Muscle of leg (tissue), 3 donors: ENCODE measurements at regions not wholly inside any gene's neighbourhood (a gene's known extent, or its start where the extent isn't known, plus 50 kb on each side); places are given as distances from the start of the nearest gene placed in this dataset.
A peak's percentile ranks its signal among the peaks of the same experiment; 100 is the strongest.

Experiments used
- DNase-seq: peaks from one replicate; pipeline ENCODE4 v3.0.0; 2013
- H3K27ac ChIP-seq: one replicate; pipeline ENCODE4 v1.5.1; 2013; ENCODE audit warnings: mild to moderate bottlenecking, low read length, control low read depth
- H3K27me3 ChIP-seq: one replicate; pipeline ENCODE4 v1.6.1; 2013; ENCODE audit warnings: low read length; ENCODE audit not compliant: control insufficient read depth, insufficient read depth
- H3K36me3 ChIP-seq: one replicate; pipeline ENCODE4 v1.6.1; 2013; ENCODE audit warnings: low read length; ENCODE audit not compliant: control insufficient read depth, insufficient read depth
- H3K4me1 ChIP-seq: one replicate; pipeline ENCODE4 v1.6.1; 2013; ENCODE audit warnings: low read length; ENCODE audit not compliant: control insufficient read depth, insufficient read depth
- H3K4me3 ChIP-seq: one replicate; pipeline ENCODE4 v1.5.1; 2013; ENCODE audit warnings: low read length, control low read depth
- H3K9me3 ChIP-seq: replicated peaks from 2 replicates; pipeline ENCODE4 v1.6.1; 2013; ENCODE audit warnings: low read depth, low read length; ENCODE audit not compliant: control insufficient read depth
- WGBS: methylation state at CpG from one replicate; pipeline ENCODE4 v1.1.5; 2013; ENCODE audit warnings: missing lambda C conversion rate; ENCODE audit not compliant: insufficient coverage; 5-methylcytosine and 5-hydroxymethylcytosine counted together

DNA sequence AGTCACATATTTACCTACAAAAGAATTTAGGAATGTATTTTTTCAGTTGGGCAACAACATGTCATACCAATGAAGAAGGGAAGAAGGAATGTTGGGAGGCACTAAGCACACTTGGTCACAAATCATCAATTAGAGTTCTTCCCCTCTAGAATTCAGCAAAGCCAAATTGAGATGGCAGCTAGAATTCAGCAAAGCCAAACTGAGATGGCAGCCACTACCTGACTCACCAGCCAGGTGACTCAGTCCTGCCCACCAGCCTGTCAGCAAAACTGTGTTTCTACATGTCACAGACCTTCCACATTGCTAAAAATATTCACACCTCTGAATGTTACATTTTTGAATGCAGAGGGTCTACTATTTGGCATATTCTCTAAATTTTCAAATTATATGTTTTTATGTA is 63.2 kb upstream of the NOCT start:
- Histone ChIP-seq H3K4me3 (no peak overlapping the region), H3K27ac (no peak overlapping the region), H3K27me3 (no peaks in the 10 kb centered on the region), H3K36me3 (no peaks in the 10 kb centered on the region), H3K4me1 (peaks cover 3% of the 10 kb centered on the region), H3K9me3 (no peaks in the 10 kb centered on the region)
- no peak for DNase-seq

DNA sequence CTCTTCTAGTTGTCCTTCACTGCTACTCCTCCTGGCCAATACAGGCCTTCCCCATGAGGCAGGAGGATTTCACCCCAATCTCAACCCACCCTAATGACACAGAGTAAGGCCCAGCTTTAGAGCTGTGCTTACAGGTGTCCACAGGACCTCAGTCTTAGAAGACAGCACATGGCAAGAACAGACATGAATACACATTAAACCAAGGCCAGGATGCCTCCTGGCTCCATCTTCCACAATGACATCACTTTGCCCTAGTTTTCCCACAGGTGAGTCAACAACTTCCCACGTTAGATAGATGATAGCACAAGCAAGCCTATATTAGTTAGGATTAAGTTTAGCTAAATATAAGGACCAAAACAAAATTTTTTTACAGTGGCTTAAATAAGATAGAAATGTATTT is 63.8 kb upstream of the NOCT start:
- Histone ChIP-seq H3K9me3 (no peaks in the 10 kb centered on the region), H3K4me3 (no peak overlapping the region), H3K4me1 (peaks cover 3% of the 10 kb centered on the region), H3K27me3 (no peaks in the 10 kb centered on the region), H3K36me3 (no peaks in the 10 kb centered on the region), H3K27ac (no peak overlapping the region)
- no peak for DNase-seq
- no CpG with 5 or more reads among the region's 1 CpG for WGBS

DNA sequence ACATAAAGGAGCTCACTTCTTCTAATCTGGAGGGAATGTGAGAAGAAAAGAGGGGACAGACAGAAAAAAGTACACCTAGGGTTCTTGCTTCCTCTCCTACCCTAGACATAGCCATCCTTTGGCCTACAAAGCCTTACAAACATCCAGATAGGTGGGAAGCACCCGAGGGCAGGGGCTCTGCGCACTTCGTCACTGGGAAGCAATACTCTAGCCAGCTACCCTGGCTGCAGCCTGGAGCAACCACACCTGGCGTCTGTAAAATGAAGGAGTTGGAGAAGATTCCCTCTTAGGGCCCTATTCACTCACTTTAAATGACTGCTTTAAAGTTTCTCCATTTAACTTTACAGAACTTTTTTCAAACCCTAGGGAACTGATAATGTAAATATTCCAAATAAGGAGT is 65.7 kb upstream of the NOCT start:
- Histone ChIP-seq H3K4me1 (peaks cover 3% of the 10 kb centered on the region), H3K9me3 (no peaks in the 10 kb centered on the region), H3K36me3 (no peaks in the 10 kb centered on the region), H3K4me3 (no peak overlapping the region), H3K27me3 (no peaks in the 10 kb centered on the region), H3K27ac (no peak overlapping the region)
- WGBS = no CpG with 5 or more reads among the region's 4 CpGs
- DNase-seq = no peak

DNA sequence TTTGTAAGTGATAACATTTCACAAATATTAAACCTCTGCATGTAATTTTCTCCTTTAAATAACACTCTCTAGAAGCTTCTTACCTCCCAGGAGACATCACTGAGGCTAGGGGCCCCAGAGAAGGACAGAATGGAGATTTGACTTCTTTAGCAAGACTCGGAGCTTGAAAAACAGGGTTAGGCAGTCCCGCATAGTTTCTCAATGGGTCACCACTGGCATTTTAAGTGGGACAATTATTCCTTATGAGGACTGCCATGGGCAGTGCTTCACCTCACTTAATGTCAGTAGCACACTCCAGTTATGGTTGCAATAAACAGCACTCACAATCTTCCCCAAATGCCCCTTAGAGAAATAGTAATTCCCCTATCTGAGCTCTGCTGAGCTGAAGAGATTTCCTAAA is 66.7 kb upstream of the NOCT start:
- no peak overlapping the region for H3K27ac ChIP-seq
- 100% methylated on average over 1 of the region's 2 CpGs for WGBS
- H3K4me3 ChIP-seq = no peak overlapping the region
- no peaks in the 10 kb centered on the region for H3K27me3 ChIP-seq
- no peaks in the 10 kb centered on the region for H3K36me3 ChIP-seq
- no peaks in the 10 kb centered on the region for H3K4me1 ChIP-seq
- H3K9me3 ChIP-seq = no peaks in the 10 kb centered on the region
- no peak for DNase-seq

DNA sequence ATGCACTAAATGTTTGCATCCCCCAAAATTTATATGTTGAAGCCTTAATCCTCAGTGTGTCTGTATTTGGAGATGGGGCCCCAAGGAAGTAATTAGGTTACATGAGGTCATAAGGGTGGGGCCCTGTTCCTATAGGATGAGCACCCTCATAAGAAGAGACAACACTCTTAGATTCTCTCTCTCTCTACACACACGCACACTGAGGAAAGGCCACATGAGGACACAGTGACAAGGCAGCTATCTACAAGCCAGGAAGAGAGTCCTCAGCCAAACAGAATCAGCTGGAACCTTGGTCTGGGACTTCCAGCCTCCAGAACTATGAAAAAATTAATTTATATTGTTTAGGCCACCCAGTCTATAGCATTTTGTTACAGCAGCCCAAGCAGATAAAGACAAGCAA is 69.3 kb upstream of the NOCT start:
- DNase-seq = no peak
- Histone ChIP-seq H3K36me3 (no peaks in the 10 kb centered on the region), H3K4me3 (no peak overlapping the region), H3K27ac (no peak overlapping the region), H3K4me1 (no peaks in the 10 kb centered on the region), H3K9me3 (no peaks in the 10 kb centered on the region), H3K27me3 (no peaks in the 10 kb centered on the region)
- WGBS = 83% methylated on average over 1 of the region's 1 CpG

DNA sequence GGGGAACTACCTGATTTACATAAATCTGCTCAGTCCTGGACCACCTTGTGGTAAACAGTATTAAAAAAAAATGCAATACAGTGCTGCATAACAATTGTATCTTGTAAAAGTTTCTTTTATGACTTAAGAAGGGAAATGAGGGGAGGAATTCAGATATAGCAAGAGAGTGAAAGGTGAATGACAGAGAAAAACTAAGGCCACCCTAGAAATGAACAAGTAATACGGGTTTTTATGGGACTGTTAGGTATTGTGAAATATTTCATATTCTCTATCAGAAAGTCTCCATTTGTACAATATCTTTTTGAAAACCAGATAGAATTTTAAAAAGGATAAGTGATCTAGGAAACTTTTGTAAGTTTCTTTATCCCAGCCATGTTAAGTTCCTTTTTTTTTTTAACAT is 69.7 kb upstream of the NOCT start:
- Histone ChIP-seq H3K36me3 (no peaks in the 10 kb centered on the region), H3K27ac (no peak overlapping the region), H3K4me1 (no peaks in the 10 kb centered on the region), H3K27me3 (no peaks in the 10 kb centered on the region), H3K4me3 (no peak overlapping the region), H3K9me3 (no peaks in the 10 kb centered on the region)
- DNase-seq = no peak
- no CpG with 5 or more reads among the region's 1 CpG for WGBS

DNA sequence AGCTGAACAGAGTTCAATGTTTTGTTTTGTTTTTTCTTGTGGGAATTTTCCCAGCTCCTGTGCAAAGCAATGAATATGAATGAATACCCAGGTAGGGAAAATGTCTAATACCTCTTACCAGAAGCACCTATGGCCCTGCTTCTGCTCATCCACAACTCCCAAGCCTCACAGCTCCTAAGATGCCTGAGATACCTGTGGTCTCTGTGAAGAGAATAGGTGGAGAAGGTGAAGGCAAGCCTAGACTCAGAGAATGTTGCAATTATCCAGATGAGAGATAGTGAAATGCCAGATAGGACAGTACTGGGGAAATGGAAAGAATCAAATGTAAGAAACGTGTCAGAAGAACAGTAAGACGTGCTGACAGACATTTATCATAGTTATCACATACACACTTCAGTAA is 70.2 kb upstream of the NOCT start:
- H3K4me3 ChIP-seq = no peak overlapping the region
- DNase-seq = no peak
- H3K27me3 ChIP-seq = no peaks in the 10 kb centered on the region
- no peaks in the 10 kb centered on the region for H3K9me3 ChIP-seq
- WGBS = no CpG with 5 or more reads among the region's 2 CpGs
- H3K36me3 ChIP-seq = no peaks in the 10 kb centered on the region
- no peaks in the 10 kb centered on the region for H3K4me1 ChIP-seq
- no peak overlapping the region for H3K27ac ChIP-seq

DNA sequence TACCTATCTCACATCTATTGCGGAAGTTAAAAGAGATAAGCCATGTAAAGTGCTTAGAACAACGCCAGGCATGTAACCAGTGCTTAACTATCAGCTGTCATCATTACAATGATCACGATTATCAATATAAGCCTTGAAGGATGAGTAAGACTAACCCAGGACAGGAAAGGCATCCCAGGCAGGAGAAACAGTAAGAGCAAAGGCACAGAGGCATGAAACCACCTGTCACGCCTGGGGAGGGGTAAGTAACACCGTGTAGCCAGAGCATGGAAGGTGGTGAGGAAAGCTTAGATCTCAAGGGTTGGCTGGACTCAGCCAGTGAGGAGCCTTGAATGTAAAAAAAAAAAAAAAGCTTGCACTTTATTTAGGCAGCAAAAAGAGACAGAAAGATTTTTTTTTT is 71.7 kb upstream of the NOCT start:
- Histone ChIP-seq H3K36me3 (no peaks in the 10 kb centered on the region), H3K27me3 (no peaks in the 10 kb centered on the region), H3K9me3 (no peaks in the 10 kb centered on the region), H3K4me3 (no peak overlapping the region), H3K4me1 (no peaks in the 10 kb centered on the region), H3K27ac (no peak overlapping the region)
- no peak for DNase-seq
- WGBS = 80% methylated on average over 2 of the region's 5 CpGs

DNA sequence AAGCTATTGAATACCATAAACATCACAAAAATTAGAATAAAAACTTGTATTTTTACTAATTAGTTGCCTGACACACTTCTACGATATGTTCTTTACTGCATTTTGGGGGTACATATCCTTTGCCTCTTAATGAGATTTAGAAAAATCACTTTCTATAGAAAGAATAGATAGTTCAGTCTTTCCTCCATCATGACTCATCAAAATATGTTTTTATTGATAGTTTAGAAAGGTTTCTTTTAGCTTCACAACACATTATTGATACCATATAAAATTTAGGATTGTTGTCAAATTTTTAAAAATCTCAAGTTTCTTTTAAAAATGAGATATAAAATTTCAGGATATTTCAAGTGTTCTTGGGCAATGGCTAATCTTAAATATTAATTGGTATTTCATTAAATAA is 74.5 kb upstream of the NOCT start:
- H3K9me3 ChIP-seq = no peaks in the 10 kb centered on the region
- H3K36me3 ChIP-seq = no peaks in the 10 kb centered on the region
- H3K27ac ChIP-seq = no peak overlapping the region
- no peaks in the 10 kb centered on the region for H3K27me3 ChIP-seq
- H3K4me3 ChIP-seq = no peak overlapping the region
- no peaks in the 10 kb centered on the region for H3K4me1 ChIP-seq
- DNase-seq = no peak
- no CpG with 5 or more reads among the region's 1 CpG for WGBS

DNA sequence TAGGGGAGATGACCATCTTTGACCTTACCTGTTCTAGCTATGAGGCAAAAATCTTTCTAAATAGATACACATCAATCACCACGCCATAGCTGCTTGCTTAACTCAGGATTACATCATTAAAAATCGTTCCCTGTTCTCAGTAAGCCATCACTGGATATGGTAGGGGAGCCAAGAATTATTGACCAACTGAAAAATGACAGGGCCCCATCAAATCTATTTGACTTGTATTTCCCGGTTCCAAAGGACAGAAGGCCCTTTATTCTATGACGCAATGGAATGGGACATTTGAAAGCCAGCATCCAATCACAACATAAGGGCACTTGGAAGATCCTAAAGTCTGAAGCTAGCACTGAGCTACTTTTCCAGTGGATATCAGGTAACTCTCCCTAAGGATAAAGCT is 75.6 kb upstream of the NOCT start:
- Histone ChIP-seq H3K4me1 (no peaks in the 10 kb centered on the region), H3K36me3 (no peaks in the 10 kb centered on the region), H3K4me3 (no peak overlapping the region), H3K27ac (no peak overlapping the region), H3K27me3 (no peaks in the 10 kb centered on the region), H3K9me3 (no peaks in the 10 kb centered on the region)
- no peak for DNase-seq
- WGBS = 64% methylated on average over 4 of the region's 4 CpGs

DNA sequence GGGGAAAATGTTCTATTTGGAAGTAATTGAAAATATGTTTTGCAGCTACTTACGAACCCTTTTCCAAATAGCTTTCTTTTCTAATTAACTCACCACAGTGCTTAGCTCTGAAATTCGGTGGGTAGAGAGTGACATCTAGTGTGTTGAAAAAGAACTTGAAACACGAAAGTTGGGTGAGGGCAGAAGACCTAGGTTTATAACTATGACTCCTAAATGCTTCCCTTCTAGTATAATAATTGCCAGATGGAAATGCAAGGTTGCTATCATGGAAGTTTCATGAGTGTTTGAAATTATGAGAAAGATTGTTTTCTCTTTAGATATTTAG is 77.3 kb upstream of the NOCT start:
- H3K4me1 ChIP-seq = no peaks in the 10 kb centered on the region
- WGBS = no CpG with 5 or more reads among the region's 3 CpGs
- H3K27me3 ChIP-seq = no peaks in the 10 kb centered on the region
- H3K36me3 ChIP-seq = no peaks in the 10 kb centered on the region
- no peak overlapping the region for H3K27ac ChIP-seq
- DNase-seq = peak; percentile 57
- no peaks in the 10 kb centered on the region for H3K9me3 ChIP-seq
- no peak overlapping the region for H3K4me3 ChIP-seq
